Activated T-cell treated with anti-CD3 and anti-CD28 coated beads for 1 hour (primary cell): ENCODE measurements at regions not wholly inside any gene's neighbourhood (a gene's known extent, or its start where the extent isn't known, plus 50 kb on each side); places are given as distances from the start of the nearest gene placed in this dataset.
A peak's percentile ranks its signal among the peaks of the same experiment; 100 is the strongest.
"Not testable (repeated sequence)": the region's sequence is repeated elsewhere in the genome, so short reads cannot be mapped to it uniquely, and the experiment has no call there.

ENCODE experiments used
- DNase-seq: peaks from one replicate; pipeline ENCODE4 v3.0.0-alpha.2; 2020; ENCODE audit warnings: low read depth

GRCh38 chr16:85239239-85239638 lies 127.0 kb upstream of the CIBAR2 start:
- no peak for DNase-seq

GRCh38 chr16:85239871-85240270 lies 127.6 kb upstream of the CIBAR2 start:
- DNase-seq = no peak

- DNase-seq = no peak
Observed at GRCh38 chr16:85240982-85241924, 129.0 kb upstream of the CIBAR2 start.

GRCh38 chr16:85242140-85242539 lies 129.9 kb upstream of the CIBAR2 start:
- no peak for DNase-seq

GRCh38 chr16:85243308-85243707 lies 131.0 kb upstream of the CIBAR2 start:
- no peak for DNase-seq

- not testable (repeated sequence) for DNase-seq
Observed at GRCh38 chr16:85244452-85244851, 132.2 kb upstream of the CIBAR2 start.

GRCh38 chr16:85245307-85246172 lies 133.3 kb upstream of the CIBAR2 start:
- DNase-seq = peak; percentile 30

GRCh38 chr16:85246473-85246872 lies 134.2 kb upstream of the CIBAR2 start:
- DNase-seq = no peak

GRCh38 chr16:85246973-85247372 lies 134.7 kb upstream of the CIBAR2 start:
- DNase-seq = no peak

- DNase-seq = no peak
Observed at GRCh38 chr16:85248342-85248741, 136.1 kb upstream of the CIBAR2 start.

GRCh38 chr16:85248857-85249256 lies 136.6 kb upstream of the CIBAR2 start:
- DNase-seq = no peak

GRCh38 chr16:85249418-85250146 lies 137.3 kb upstream of the CIBAR2 start:
- DNase-seq = no peak

GRCh38 chr16:85250147-85250463 lies 137.8 kb upstream of the CIBAR2 start:
- no peak for DNase-seq

GRCh38 chr16:85250609-85251223 lies 138.4 kb upstream of the CIBAR2 start:
- no peak for DNase-seq

- no peak for DNase-seq
Observed at GRCh38 chr16:85251225-85251760, 139.0 kb upstream of the CIBAR2 start.

- no peak for DNase-seq
Observed at GRCh38 chr16:85252014-85252413, 139.7 kb upstream of the CIBAR2 start.

- DNase-seq = no peak
Observed at GRCh38 chr16:85252461-85252860, 140.2 kb upstream of the CIBAR2 start.

GRCh38 chr16:85253084-85253941 lies 141.0 kb upstream of the CIBAR2 start:
- DNase-seq = peak; percentile 58

- no peak for DNase-seq
Observed at GRCh38 chr16:85254051-85254450, 141.8 kb upstream of the CIBAR2 start.

GRCh38 chr16:85254921-85255320 lies 142.6 kb upstream of the CIBAR2 start:
- no peak for DNase-seq

- no peak for DNase-seq
Observed at GRCh38 chr16:85255777-85256176, 143.5 kb upstream of the CIBAR2 start.
